SIG-M5 treated with dmso at 0.1 percent for 504 hours (cell line): ENCODE measurements at regions not wholly inside any gene's neighbourhood (a gene's known extent, or its start where the extent isn't known, plus 50 kb on each side); places are given as distances from the start of the nearest gene placed in this dataset.
A peak's percentile ranks its signal among the peaks of the same experiment; 100 is the strongest.

ENCODE experiments used
- DNase-seq: peaks from one replicate; lab custom pipeline; 2025; ENCODE audit not compliant: unreplicated experiment; lab: John Stamatoyannopoulos, UW

DNA sequence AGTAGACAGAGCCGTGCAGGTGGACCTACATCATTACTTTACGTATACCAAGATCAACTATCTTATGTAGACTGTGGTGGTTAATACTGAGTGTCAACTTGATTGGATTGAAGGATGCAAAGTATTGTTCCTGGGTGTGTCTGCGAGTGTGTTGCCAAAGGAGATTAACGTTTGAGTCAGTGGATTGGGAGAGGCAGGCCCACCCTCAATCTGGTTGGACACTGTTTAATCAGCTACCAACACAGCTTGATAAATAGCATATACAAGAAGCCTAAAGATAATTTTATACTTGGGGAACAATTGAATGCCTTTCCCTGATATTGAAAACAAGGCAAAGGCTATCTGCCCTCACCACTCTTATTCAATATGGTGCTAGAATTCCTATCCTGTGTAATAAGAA lies 604.2 kb upstream of the ZEB2 start:
- no peak for DNase-seq

GRCh38 chr2:145123606-145124005 lies 603.7 kb upstream of the ZEB2 start:
- no peak for DNase-seq

GRCh38 chr2:145119225-145119624 lies 599.3 kb upstream of the ZEB2 start:
- no peak for DNase-seq

GRCh38 chr2:145116834-145117725 lies 597.2 kb upstream of the ZEB2 start:
- DNase-seq: no peak

GRCh38 chr2:145116056-145116455 lies 596.1 kb upstream of the ZEB2 start:
- no peak for DNase-seq

DNA sequence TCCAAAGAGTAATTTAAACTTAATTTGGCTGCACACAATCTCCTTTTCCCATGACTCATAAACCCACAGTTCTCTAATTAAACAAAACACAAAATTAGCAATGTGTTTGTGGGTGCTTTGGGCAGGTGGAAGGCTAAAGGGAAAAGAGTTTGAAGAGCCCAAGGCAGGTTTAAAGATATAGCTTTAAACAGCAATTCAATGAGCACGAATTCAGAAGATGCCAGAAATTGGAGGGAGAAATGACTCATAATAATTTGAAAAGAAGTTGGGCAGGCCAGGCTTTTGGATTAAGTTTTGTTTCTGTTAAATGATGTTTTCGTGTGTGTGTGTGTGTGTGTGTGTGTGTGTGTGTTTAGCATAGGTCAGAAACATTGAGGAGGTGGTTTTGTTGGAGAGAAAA lies 594.8 kb upstream of the ZEB2 start:
- DNase-seq: no peak

GRCh38 chr2:145112467-145112866 lies 592.5 kb upstream of the ZEB2 start:
- DNase-seq: no peak

- DNase-seq: no peak
Observed at GRCh38 chr2:145110668-145111356, 590.9 kb upstream of the ZEB2 start.

GRCh38 chr2:145108959-145109710 lies 589.2 kb upstream of the ZEB2 start:
- no peak for DNase-seq

- no peak for DNase-seq
Observed at GRCh38 chr2:145108361-145108778, 588.5 kb upstream of the ZEB2 start.

DNA sequence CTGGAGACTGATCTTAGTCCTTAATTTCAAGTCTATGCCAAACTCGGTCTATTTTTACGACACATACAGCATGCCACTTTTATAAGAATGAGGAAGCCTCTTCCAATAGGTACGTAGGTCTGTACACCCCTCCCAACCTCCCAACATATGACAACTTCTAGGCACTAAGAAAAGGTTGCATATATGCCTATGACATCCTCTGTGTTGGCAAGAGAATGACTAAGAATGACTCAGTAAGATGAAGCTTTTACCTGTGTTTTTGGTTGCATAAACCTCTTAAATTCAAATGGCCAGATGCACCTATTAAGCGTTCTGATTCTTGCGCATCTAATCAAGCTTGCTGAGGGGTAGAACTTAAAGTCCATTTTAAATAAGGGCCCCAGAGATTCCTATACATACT lies 586.4 kb upstream of the ZEB2 start:
- no peak for DNase-seq

DNA sequence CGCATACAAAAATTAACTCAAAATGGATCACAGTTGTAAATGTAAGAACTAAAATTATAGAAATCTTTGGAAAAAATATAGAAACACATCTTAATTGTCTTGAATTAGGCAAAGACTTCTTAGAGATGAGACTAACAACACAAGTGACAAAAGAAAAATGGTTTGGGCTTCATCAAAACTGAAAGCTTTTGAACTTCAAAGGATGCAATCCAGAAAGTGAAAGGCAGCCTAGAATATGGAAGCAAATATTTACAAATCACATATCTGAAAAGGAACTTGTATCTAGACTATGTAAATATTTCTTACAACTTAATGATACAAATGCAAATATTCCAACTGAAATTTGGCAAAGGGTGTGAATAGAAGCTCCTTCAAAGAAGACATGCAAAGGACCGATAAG lies 582.8 kb upstream of the ZEB2 start:
- DNase-seq: no peak

DNA sequence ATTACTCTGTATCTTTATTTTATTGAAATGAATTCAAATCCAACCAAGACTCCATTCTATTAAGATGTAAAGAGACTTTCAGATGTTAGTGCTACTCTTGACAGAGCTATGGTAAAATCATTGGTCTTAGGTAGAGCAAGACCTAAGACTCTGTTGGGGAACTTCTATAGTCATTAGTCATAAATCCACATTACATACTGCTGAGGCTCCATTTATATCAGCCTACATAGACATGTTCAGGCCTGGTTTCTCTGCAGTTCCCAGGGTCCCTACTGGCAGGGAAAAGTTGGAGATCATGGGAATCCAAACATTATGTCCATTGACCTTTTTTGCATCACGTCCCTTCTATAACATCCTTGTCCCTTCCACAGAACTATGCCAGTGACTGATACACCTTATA lies 580.4 kb upstream of the ZEB2 start:
- DNase-seq: no peak

GRCh38 chr2:145096582-145096981 lies 576.7 kb upstream of the ZEB2 start:
- DNase-seq: no peak

DNA sequence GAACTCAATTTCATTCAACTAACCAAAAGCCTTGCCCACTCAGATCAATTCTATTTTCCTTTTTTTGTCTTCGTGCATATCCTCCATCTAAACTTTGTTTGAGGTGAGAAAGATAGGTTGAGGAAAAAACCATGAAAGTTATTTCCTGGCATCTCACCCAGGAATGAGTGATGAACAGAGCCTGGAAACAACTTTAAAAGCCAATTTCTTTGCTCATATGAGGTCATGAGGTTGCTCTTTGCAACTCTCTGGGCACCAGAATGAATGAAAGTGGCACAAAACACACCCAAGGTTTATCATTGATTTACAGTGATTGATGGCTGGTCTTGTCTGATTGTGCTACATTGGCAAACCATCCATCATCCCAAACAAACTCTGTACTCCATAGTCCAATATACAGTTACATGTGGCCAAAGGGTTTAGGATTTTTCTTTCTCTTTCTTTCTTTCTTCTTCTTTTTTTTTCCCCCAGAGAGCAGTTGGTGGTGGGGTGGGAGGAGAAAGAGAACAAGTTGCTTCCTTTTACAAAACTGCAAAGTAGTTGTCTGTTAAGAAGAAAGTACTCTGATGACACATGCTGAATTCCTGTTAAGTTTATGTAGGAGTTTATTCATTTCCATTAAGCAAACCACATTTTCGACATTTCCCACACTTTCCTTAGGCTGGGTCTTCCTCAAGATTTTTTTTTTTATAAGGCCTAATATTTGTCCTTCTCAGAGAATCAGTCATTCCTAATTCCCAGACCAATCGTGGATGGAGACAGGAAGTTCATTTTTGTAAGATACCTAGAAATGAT lies 575.9 kb upstream of the ZEB2 start:
- DNase-seq: peak; percentile 4

DNA sequence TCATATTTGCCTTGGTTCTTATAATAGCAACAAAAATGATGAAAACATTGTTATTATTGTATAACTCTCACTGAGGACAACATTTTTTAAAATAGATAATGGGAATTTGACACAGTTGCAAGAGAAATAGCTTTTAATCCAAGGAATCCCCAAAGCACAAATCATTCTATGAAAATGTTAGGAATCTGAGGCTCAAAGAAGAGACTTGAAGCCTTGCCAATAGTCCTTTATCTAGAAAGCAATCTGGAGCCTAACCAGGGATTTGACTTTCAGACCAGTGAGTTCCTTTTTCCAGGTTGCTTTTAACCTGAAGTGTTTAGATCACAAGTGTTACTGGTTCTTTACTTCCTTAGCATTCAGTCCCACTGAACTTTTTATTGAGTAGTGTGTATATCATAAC lies 574.5 kb upstream of the ZEB2 start:
- no peak for DNase-seq

- no peak for DNase-seq
Observed at GRCh38 chr2:145091967-145092366, 572.0 kb upstream of the ZEB2 start.

DNA sequence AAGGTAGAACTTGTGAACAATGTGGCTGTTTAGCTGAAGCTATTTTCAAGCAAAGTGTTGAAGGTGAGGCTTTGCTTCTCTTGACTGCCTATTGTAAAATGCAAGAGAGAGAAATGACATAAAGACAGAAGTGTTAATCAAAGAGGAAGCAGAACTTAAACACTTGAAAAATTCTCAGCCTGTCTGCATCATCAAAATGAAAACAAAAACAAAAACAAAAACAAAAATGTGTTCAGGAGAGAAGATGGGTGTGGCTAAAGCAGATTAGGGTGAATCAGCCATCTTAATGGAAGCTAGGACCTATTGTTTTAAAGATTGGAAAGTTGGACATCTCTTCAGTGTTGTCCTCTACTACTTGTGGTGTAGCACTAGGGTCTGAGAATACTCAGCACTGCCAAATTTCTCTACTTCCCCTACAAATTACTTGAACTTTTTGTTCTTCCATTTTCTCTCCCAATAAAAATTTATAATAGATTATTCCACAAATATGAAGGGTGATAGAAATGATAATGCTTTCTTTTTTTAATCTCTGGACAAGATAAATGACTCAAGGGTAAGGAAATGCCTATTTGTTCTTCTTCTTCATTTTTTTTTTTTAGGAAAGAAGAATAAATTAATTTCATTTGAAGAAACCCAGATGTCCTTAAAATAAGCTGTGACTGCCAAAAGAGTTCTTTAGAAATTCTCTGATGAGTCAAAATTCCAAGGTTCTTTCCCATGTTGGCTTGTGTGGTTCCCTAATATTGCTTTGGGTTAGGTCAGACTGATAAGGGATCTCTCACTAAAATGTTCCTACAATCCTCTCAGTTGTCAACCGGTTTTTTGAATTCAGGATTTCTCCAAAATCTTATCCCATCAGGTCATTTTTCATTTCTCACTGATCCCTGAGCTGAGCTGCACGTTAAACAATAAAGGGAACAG lies 571.2 kb upstream of the ZEB2 start:
- no peak for DNase-seq

GRCh38 chr2:145088756-145089155 lies 568.8 kb upstream of the ZEB2 start:
- no peak for DNase-seq

- no peak for DNase-seq
Observed at GRCh38 chr2:145086910-145087309, 567.0 kb upstream of the ZEB2 start.
